ENCODE measurements at regions not wholly inside any gene's neighbourhood (a gene's known extent, or its start where the extent isn't known, plus 50 kb on each side); places are given as distances from the start of the nearest gene placed in this dataset.

DNA sequence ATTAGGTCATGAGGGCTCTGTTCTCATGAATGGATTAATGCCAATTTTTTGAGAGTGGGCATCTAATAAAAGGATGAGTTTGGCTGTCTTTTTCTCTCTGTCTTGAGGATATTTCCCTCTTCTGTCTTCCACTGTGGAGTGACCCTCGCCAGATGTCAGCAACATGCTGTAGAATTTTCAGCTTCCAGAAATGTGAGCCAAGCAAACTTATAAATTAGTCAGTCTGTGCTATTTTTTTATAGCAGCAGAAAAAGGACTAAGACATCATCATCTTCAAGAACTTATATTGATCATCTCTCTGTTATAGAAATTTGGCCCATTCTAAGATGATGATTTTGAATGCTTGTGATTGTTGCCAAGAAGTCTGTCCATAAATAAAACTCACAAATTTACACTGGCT is 431.4 kb downstream of the FGF9 start:
- no peak for ATAC-seq

DNA sequence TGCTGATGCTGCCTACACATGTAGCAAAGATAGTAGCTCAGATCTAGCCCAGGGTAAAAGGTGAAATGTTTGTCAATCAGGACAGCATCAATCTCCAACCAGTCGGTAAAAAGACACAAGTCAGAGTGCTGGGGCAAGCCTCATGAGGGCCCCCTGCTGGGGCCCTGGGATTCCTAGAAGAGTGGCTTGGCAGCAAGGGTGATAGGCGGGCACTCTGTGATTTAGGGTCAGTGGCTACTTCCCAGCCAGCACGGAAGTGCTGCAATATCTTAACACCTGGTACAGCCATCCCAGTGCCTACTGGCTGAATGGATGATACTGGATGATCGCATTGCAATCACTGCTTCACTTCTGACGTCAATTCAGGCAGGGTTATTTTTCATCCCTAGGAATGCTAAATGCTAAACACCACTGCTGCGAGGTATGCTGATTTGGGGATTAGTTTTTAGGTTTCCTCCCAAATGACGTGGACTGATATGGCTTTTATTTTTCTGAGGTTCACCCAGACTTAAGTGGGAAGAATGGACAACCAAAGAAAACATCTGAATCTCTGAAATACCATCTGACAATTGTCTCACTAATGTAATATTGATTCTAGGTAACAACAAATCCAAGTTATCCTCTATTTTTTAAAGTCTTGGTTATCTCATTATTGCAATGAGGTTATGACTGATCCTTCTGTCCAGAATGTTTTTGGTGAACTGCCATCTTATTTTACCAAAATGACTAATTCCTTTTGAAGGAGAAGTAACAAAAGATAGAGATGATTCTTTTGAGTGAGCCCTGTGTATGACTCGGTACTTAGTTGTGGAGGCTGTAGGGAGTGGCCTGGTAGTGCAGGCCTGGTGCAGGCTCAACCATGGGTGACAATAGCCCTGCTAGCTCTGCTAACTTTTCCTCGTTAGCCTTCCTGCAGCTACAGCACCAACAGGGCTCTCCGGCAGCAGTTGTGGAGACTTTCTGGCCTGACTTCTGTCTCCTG is 432.5 kb downstream of the FGF9 start:
- ATAC-seq = peak in 1 of 2 donors; percentile 30

DNA sequence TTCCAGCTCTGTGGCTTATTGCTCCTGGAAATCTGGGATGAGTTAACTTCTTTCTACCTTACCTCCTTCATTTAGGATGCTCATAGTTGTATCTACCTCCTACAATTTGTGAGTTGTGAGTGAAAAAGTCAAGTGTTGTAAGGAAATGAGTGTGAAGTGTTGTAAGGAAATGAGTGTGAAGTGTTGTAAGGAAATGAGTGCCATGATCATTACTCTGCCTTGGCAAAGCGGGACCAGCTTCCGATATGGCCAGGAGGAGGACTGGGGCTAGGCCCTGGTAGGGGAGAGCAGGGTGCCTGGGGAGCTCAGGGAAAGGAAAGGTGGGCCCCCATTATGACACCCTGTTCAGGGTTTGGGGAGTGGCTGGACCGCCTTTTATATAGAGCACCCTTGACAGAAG is 435.2 kb downstream of the FGF9 start:
- ATAC-seq = no peak

DNA sequence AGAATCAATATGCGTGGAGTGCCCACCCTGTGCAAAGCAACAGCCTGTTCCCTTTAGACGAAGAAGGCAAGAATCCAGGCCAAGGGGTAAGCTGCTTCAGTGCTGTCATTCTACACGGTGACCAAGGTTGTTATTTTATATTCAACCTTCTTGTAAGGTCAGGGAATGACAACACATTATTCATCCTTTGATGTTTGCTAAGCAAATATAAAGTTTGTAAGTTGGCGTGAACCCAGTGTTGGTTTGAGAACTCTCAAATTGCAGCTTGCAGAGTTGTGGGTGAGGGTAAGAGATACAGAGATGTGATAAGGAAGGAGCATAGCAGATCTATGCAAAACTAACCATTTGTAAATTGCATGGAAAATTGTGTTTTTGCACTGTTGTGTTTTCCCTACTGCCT is 436.7 kb downstream of the FGF9 start:
- no peak for ATAC-seq

DNA sequence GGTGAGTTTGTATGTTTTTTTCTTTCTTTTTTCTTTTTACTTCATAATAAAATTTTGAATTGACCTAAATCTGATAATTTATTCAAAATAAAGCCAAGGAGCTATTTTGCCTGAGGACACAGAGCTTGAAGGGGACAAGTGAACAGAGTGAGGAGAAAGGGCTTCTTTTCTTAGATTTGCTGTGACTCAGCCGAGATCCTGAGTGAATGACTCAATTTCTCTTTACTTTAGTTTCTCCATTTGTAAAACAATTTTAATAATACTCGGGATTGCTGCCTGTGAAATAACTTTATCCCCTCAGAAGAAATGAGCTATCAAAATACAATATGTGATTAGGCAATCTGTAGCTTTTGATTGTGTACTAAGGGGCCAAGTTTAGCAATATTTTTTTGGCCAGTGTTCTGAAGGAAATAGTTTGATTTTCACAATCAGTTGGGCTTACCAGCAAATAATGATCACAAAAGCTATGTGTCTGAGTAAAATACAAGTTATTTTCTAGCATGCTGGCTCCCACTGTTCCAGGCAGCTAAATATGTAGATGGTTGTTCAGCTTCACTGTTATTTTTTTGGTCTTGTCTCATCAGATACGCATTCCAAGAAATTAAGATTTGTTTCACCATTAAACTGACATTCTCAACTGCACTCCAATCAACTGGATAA is 437.5 kb downstream of the FGF9 start:
- no peak for ATAC-seq

DNA sequence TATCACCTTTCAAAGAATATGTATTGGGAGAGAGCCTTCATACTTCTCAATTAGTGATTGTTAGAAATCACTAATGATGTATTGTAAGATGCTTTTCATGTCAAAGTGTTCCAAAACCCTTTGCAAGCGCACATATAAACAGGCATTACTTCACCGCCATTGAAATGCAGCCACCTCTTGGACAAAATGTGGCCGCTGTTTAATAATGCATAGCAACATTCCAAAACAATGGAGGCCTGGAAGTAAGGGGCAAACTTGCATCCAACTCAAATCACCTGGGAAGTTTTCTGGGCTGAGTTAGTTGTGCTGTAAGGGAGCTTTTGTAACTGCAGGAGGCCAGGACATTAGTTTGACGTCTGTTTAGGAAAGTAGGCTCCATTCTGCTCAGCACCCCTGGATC is 438.1 kb downstream of the FGF9 start:
- ATAC-seq = no peak

DNA sequence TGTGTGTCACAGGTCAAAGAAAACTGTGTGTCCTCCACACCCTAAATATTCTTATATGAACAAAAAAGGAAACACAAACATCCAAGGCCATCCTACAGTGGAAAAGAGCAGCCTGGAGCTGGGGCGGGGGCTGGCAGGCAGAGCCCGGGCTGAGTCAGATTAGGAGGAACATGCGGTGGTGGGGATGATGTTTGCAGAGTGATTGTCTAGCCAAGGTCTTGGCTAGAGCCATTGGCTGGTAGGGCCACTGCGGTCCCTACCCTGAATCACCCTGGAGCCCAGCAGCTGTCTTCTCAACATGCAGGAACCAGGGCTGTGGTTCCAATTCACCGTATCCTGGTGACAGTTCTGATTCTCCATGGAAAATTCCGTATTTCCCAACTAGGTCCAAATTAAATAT is 439.5 kb downstream of the FGF9 start:
- ATAC-seq = no peak

DNA sequence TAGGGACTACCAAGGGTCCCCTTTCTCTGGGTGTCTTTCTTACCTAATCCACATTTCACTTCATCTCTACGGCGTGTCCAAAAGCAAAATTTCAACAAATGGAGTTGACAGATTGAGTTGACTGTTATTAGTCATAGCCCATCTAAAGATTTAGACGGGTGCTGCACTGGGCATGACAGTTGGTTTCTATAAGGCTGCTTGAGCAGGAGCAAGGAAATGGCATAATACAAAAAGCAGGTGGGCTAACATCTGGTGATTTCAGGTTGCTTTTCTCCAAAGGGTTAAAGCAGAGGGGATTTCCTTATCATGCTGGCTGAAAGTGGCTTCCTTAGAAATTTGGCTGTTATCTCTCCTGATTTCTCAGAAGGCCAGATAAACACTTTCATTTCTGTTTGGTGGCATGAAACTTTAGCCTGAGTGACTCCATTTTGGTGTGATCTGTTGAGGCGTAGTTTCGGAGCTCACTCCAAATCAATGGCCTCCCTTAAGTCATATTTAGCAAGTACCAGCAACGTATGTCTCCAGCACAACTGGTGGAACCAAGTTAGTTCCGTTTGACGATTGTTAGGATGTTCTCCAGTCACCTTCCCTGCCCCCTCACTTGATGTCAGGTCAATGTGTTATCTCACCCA is 440.4 kb downstream of the FGF9 start:
- ATAC-seq = no peak

DNA sequence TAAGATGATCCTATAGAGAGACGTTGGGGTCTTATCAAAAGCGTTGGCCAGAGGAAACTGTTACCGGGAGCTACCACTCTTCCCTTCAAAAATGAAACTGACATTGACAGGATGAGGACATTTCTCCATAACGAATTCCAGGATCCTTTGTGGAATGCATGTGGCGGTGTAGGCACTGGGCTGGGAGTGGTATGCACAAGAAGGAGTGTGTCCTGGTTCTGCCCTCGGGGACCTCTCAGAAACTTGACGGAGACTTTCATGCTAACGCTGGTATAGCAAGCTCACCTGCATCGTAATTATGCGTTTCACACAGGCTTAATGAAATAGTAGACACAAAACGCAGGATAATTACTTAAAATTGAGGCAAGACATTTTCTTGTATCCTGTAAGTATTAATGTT is 441.1 kb downstream of the FGF9 start:
- ATAC-seq = no peak

DNA sequence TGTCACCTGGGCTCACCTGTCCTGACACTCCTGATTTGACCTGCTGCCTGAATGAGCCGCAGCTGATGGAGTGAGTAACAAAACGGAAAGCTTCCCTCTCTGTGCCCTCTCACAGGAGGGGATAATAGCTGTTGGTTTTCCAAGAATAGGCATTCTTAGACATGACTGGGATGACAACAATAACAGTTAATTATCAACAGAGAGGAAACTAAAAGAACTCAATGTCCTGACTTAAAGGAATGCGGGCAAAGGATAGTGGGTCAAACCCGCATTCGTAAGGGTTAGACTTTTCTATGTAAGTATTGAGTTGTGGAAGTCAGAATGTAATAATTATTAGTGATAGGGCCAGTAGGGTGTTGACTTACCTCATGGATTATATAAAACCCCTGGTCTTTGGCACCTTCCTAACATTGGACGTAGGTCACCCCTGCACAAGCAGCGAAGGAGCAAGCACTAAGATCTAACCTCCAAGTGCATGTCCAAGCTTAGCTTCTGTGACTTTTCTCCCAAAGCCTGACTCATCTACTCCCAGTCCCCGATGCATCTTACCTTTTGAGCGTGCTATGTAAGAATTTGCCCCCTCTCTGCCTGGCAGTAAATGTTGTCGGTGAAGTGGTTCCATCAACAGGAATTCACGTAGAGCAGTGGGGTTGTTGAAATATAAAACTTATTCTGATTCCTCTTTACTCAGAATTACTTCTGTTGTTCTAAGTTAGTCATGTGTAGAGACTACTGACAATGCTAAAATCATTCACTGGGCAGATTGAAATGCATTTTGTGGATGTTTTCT is 442.3 kb downstream of the FGF9 start:
- no peak for ATAC-seq

DNA sequence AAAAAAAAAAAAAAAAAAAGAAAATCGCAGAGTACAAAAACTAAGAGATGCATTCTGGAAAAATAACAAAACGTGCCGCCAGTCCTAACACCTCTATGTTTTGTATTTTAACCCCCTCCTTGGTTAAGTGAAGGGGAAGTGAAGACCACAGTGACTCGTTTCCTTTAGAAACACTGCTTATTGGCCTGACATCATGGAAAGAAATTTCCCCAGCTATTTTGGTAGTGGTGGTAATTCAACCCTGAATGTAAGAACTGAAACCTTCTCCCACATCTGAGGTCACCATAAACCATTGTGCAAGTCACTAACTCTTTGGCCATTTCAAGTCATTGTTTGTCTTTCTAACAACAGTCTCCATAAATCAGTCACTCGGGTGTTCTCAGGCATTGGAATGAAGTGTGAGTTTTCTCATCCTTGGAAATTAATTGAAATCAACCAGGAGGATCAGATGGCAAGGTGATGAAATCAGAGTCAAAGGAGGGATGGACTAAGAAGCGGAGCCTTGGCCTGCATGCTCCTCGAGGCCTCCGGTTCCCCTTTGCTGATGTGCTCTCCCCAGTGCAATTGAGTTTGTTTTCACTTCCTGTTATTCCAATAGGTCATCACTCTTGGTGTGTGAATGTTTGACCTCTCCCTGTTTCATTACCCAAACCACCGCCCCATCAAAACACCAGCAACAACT is 443.9 kb downstream of the FGF9 start:
- ATAC-seq = peak; percentile 74 to 77

DNA sequence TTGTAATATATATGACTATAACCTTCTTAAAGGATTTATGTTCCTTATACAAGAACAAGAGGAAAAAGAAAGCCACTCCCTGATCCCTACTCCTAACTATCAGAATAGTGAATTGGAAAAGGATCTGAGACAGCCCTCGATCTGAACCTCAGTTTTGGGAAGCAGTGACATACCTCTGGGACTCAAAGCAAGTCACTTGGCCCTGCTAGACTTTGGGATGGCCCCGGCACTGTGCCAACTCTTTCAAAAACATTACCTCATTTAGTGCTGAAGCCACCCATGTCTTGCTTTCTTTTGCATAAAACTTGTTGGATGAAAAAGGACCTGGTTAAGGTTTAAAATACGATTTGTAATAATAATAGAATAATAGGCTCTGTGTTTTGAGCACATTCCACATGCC is 447.3 kb downstream of the FGF9 start:
- no peak for ATAC-seq

DNA sequence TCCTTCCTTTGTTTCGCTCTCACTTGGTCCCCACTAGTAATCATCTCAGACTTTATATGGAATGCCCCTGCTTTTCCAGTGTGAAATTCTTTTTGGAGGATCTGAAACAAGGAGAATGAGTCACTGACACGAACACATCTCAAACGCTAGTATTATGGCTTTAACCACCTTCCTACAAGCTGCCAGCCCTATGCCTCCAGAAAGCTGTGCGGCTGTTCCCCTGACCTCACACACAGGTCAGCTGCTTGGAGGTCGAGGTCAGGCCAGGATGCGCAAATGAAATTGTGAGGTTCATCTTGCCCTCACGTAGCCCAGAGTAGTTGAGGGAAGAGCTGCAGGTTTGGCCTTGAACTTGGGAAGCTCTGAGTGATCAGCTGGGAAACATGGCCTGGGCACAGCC is 449.8 kb downstream of the FGF9 start:
- no peak for ATAC-seq

DNA sequence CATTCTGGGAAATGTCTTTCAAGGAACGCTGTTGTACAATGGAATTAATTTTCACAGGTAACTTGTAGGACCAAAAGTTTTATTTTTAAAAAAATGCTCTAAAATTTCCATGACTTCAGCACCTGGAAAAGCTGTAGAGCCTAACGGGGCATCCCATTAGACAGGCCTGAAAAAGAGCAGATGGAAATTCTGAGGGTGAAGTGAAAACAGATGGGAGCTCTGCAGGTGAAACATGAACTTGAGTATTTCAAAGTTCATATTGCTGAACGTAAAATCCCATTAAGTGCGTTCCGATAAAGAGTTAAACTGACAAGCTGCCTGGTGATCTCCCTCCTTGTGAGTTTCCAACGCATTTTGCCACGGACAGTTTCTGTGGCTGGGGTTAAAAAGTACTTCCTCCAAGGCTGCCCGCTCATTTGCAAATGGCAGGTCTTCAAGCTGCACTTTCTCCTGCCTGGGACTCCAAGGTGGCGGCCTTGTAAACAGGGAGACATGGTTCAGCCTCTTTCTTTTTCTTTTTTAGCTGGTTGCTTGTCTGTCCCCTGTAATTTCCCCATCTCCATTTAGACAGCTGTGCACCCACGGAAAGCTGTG is 450.4 kb downstream of the FGF9 start:
- ATAC-seq = no peak

DNA sequence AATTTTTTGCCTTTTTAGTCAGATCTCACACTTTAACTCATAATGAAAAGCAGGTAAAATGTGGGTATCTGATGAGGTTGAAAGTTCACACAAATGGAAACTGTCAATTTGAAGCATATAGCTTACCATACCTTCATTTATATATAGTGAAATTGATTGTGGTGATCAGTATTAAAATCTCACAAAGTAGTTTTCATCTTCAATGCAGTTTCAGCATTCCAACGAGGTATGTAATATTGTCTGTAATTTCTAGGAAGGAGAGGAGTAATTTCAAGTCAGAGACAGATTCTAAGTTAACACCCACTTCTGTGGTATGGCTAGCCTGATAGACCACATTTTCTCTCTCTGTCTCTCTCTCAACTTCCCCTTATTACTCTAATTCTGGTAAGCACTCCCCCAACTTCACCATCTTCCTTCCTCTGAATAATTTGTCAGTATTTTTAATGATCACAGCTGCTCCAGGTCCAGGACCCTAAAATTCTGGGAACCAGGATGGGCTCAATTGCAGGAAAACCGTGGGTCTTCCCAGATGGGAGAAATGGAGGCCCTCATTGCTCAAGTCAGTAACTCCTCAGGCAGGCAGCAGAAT is 455.7 kb downstream of the FGF9 start:
- peak; percentile 53 to 55 for ATAC-seq

DNA sequence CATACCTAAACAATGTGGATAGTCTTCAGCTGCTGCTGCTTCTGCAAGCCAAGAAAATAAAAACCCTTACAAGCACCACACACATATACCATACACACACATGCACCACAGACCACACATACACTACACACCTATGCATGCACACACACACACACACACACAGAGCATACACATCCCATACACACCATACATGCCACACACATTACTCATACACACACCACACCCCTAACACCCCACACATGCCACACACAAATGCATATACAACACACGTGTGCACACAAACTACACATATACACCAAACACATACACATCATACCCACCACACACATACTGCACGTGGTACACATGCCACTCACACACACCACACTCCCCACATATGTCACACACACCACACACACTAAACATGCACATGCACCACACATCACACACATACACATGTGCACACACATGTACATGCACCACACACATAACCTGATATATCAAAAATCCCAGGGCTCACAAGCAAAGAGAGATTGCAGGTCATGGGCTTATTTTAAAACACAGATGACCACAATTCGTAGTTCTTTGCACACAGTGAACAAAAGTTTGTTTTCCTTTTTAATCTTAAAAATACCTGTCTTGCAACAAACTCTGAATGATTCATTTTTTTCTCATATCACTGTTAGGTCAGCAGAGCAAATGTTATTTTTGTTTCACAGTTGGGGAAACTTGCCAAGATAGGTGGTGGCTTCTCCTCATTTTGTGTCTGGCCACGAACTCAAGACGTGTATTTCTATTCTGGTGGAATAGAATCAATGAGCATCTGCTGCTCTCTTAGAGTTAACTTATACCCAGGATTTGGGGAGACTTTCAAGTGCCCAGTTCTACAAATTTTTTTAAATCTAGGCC is 456.6 kb downstream of the FGF9 start:
- ATAC-seq = no peak

DNA sequence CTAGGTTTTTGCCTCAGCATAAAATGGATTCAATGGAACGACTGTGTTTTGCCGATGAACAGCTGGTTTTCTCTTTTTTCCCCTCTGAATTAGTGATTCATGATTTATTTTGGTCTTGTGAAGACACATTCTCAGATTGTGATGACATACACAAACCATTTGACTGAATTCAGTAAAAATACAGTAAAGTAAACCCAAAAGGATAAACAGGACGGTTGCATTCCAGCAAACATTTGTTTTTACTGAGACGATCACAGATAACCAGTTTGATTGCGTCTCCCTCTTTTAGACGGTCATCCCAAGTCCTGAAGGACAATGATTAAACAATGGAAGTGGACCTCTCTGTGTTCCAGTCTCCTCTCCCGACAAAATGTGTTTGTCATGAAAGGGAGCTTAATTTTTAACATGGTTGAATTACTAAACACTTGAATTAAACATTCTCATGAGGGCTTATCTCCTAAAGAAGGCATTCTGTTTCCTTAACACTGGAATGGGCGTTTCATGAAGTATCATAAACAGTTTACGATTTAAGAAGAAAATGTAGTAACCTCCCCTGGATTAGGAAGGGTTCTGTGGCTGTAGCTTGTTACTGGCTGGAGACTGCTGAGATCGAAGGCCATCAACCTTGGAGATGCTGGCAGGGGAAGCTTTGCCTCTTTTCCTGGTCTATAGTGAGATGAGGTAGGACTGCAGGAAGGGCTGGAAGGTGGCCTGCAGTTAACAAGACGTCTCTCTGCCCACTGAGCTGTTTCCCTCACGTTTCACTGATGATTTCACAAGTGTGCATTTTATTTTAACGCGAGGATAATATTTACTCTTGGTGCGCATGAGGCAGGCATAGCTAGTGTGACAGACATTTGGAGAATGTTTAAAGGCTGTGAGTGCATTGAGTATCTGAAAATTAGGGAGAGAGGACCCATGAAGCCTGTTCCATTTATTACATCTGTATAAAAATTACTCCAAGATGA is 457.9 kb downstream of the FGF9 start:
- no peak for ATAC-seq

DNA sequence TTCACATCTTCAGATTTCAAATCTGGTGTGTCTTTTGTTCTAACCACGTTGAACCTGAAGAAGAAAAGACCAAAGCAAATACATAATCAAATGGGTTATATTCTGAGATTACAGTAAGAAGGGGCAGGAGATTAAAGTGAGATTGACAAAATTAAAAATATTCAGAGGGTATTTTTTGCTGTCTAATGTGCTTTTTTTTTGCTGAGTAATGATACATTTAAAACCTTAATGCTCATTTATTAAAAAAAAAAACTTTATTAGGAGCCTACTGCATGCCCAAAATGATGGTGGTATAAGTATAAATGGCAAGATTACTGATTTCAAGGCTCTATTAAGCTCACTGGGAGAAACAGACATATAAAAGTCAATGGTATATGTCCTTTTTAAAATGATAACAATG is 459.4 kb downstream of the FGF9 start:
- ATAC-seq = no peak

DNA sequence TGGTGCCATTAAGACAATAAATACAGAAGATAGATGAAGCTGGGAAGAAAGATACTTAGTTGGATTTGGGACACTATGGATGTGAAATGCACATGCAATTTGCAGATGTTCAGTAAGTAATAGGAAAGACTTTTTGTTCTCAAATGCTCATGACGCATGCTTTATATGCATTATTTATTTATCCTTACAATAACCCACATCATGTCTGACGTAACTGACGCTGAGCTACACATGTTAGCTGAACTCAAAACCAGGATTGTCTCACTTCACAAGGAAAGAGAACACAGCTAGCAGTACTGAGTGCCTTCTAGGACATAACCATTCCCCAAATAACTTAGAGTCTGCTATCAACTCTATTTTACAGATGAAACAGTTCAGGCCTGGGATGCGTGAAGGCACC is 463.4 kb downstream of the FGF9 start:
- ATAC-seq = no peak

All from activated CD4-positive, CD25-positive, alpha-beta regulatory T cell treated with anti-CD3 and anti-CD28 coated beads, Interleukin-2, amount 50 U/mL, for 24 hours (primary cell).